HG03521 (cell line): ENCODE measurements at regions not wholly inside any gene's neighbourhood (a gene's known extent, or its start where the extent isn't known, plus 50 kb on each side); places are given as distances from the start of the nearest gene placed in this dataset.

Experiments
- ATAC-seq: cut with Tn5 transposase; IDR thresholded peaks from one replicate; pipeline ENCODE4 v1.9.1; 2021; ENCODE audit warnings: mild to moderate bottlenecking, moderate library complexity; ENCODE audit not compliant: unreplicated experiment

DNA sequence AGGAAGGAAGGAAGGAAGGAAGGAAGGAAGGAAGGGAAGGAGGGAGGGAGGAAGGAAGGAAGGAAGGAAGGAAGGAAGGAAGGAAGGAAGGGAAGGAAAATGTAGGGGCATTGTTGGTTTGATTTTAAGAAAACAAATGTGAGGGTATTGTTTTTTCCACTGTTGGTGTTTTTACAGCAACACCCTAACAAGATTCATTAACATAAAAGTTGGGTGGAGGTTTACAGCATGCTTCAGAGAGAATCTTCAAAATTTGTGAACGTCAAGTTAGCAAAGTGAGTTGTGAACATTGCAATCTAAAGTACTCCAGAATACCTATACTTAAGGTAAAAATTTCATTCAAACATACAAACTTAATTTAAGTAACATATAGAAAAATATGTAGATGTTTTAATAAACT is 200.2 kb upstream of the ID4 start:
- ATAC-seq: no peak

GRCh38 chr6:19638931-19639330 is 198.2 kb upstream of the ID4 start:
- no peak for ATAC-seq

- no peak for ATAC-seq
These were observed 193.9 kb upstream of the ID4 start for GRCh38 chr6:19643287-19643686.

- ATAC-seq: no peak
These were observed 193.5 kb upstream of the ID4 start for GRCh38 chr6:19643713-19644112.

GRCh38 chr6:19655744-19656143 is 181.4 kb upstream of the ID4 start:
- ATAC-seq: no peak

- no peak for ATAC-seq
These were observed 176.9 kb upstream of the ID4 start for GRCh38 chr6:19660123-19660910.

DNA sequence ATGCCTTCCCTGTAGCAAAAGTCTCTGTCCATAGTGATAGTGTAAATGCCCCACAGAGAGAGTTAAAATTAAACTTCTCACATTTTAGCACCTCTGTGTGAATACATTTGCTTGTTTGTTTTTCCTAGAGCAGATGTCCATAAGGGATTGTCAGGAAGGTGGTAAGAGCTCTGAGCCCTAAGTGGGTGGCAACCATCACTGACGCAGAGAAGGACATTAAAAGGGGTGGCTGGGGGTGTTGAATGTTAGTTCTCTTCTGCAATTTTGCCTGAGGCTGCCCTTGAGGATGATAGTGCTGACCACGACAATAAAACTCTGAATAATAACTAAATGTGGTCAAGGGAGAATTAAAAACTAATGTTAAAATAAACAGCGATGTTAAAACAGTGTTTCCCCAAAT is 174.3 kb upstream of the ID4 start:
- no peak for ATAC-seq

DNA sequence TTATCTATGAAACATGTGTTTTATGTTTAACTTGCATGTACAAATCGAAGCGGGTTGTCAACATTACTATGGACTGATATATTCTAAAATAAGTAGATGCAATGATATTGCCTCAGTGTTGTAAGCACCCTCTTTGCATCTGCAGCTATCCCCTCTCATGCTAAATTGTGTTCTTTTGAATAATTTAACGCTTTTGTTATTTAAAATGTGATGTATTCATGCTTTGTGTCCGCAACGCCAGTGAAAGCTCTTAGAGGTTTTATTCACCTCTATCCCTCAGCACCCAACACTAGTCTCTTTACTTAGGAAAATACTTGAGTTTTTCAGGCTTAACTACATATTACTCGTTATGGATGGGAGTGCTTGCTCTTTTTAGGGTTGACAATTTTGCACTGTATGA is 173.7 kb upstream of the ID4 start:
- no peak for ATAC-seq

GRCh38 chr6:19664050-19664449 is 173.1 kb upstream of the ID4 start:
- no peak for ATAC-seq

DNA sequence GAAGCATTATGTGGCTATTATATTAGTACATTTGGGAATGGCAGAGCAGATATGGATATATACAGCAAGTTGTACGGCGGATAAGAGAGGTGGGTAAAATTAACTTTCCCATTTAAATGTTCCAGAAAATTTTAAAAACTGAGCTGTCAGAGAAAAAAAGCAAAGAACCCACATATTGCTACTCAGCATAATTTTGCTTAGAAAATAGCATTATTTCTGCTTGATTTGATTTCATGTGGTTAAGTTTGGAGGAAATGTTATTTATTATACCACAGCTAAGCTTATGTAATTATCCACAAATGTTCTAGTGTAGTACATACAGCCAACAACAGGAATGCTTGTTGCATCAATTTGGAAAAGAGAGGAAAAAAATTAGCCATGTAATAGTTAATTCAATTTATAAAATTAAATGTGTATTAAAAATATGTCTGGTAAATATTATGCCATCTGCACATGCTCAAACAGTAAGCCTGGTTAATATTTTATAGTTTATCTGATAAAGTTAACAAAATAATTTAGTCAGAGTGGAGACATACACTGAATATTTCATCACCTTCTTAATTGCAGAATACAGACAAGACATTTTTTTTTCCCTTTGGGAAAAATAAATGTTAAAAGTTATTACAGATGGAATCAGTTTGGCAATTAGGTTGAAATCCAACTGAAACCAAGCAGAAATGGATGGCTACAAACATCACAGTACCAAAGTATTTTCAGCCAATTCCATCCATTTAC is 172.1 kb upstream of the ID4 start:
- no peak for ATAC-seq

DNA sequence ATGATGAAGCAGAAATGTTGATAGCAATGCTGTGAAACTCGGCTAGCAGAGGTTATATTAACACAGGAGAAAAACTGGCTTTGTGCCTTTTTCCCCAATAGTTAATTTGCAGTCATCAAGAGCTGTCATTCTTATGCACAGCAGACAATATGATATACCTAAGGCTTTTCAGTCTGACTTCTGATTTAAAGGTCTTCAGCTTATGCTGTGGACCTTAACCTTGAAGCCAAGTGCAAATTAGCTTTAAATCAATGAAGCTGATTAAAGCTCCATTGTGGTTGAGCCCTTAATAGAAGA is 171.6 kb upstream of the ID4 start:
- ATAC-seq: no peak

- no peak for ATAC-seq
These were observed 168.5 kb upstream of the ID4 start for GRCh38 chr6:19668710-19669109.

DNA sequence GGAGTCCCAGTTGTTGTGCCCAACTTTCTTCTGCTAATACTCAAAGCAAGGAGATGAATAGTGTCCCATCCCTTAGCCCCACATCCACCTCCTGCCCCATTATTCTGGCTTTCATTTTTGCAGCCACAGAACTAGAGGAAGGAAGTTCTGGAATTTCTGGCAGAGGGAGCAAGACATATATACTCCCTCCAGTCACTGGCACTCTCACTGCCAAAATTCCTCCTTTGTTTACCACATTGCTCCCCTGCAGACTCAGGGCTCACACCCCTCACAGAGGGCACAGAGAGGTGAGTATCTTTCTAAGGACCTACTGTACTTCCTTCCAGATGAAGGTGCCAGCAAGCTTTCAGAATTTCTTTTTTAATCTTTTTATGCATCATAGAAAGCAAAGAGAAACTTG is 168.0 kb upstream of the ID4 start:
- no peak for ATAC-seq

- ATAC-seq: no peak
These were observed 154.3 kb upstream of the ID4 start for GRCh38 chr6:19682859-19683258.

- ATAC-seq: no peak
These were observed 146.7 kb upstream of the ID4 start for GRCh38 chr6:19690325-19691075.

DNA sequence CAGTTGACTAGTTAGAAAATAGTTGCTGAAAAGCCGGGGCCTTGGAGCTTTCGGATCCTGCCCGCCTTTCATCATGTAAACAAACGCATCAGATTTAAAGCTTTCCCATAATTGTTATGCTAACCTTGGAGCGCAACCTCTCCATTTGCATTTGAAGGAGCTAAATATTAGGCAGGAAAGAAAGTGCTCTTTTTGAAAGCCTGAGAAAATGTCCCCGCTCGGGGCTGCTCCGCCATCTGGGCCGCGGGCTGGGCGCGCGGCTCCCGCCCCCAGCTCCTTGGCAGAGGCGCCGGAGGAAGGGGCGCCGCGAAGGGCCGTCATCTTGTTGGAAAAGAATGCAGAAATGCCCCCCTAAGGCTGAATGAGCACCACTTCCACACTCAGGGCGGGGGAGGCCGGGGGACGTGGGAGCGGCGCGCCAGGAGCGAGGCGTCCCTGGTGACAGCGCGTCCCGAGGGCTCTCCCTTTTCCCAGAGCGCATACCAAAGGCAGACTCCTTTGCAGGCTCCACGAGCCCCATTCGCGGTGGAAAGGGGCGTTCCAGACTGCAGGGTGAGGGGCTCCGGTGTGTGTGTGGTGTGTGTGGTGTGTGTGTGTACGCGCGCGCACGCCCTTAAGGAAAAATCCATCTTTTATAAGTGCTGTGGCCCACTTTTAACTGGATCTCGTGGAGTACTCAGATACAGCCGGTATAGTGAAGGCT is 145.6 kb upstream of the ID4 start:
- ATAC-seq: no peak

GRCh38 chr6:19692506-19693298 is 144.5 kb upstream of the ID4 start:
- ATAC-seq: no peak

- ATAC-seq: no peak
These were observed 142.5 kb upstream of the ID4 start for GRCh38 chr6:19694697-19695096.

- no peak for ATAC-seq
These were observed 139.4 kb upstream of the ID4 start for GRCh38 chr6:19697744-19698290.

- ATAC-seq: no peak
These were observed 137.2 kb upstream of the ID4 start for GRCh38 chr6:19699932-19700331.
